ENCODE measurements at regions not wholly inside any gene's neighbourhood (a gene's known extent, or its start where the extent isn't known, plus 50 kb on each side); places are given as distances from the start of the nearest gene placed in this dataset.

DNA sequence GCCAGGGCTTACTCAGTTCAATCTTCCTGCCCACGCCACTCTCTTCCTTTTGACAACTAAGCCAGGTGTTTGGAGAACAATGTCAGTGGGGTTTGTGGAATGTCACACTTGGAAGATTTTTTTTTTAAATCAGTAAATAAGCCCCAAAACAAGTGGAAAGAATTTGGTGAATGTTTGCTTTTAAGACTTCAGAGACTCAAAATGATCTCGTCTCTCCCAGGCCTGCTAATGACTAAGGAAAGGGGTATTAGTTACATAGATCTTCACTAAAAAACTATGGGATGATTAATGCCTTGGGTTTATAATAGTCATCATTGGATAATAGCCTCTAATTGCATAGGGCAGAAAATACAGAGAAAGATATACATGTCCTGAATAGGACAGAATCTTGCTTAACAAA lies 166.4 kb downstream of the DMRT2 start:
- TF ChIP-seq, protein P1, sequence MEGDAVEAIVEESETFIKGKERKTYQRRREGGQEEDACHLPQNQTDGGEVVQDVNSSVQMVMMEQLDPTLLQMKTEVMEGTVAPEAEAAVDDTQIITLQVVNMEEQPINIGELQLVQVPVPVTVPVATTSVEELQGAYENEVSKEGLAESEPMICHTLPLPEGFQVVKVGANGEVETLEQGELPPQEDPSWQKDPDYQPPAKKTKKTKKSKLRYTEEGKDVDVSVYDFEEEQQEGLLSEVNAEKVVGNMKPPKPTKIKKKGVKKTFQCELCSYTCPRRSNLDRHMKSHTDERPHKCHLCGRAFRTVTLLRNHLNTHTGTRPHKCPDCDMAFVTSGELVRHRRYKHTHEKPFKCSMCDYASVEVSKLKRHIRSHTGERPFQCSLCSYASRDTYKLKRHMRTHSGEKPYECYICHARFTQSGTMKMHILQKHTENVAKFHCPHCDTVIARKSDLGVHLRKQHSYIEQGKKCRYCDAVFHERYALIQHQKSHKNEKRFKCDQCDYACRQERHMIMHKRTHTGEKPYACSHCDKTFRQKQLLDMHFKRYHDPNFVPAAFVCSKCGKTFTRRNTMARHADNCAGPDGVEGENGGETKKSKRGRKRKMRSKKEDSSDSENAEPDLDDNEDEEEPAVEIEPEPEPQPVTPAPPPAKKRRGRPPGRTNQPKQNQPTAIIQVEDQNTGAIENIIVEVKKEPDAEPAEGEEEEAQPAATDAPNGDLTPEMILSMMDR (IDR thresholded peaks at IDR 0.05; ENCODE audit: low read length): no peak
- TF ChIP-seq EZH2 (IDR thresholded peaks at IDR 0.05; ENCODE audit: borderline replicate concordance, low read length): no peak

All from OCI-LY1 (cell line).